ENCODE measurements at regions not wholly inside any gene's neighbourhood (a gene's known extent, or its start where the extent isn't known, plus 50 kb on each side); places are given as distances from the start of the nearest gene placed in this dataset.
A peak's percentile ranks its signal among the peaks of the same experiment; 100 is the strongest.
"Not testable (repeated sequence)": the region's sequence is repeated elsewhere in the genome, so short reads cannot be mapped to it uniquely, and the experiment has no call there.

DNA sequence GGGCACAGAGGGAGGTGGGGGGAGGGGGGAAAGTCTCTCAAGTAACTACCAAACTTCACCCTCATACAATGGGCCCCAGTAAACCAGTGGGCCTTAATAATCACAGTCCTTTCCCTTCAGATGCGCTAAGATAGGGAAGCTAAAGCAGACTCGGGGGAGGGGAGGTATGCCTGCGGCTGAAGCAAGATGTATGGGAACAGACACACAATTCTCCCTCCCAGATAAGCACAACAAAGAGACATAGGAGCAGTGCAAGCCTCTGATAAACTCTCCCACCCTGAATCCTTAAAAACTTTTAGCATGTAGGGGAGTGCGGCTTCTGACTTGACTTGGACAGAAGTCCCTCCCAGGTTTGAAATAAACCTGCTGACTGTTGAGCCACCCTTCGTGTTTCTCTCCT is 54.7 kb downstream of the PROP1 start:
- H3K4me3 ChIP-seq (ENCODE audit: low read depth, low read length); H3K4me1 ChIP-seq (ENCODE audit: control insufficient read depth, insufficient read depth, low read length); H3K9me3 ChIP-seq (ENCODE audit: control insufficient read depth, insufficient read depth, low read depth, low read length); CTCF ChIA-PET; H3K27ac ChIP-seq (ENCODE audit: extremely low read depth, low read depth, low read length); POLR2A ChIA-PET; H3K36me3 ChIP-seq (ENCODE audit: control insufficient read depth in 2 of 2, insufficient read depth in 1 of 2, low read length in 2 of 2): not testable (repeated sequence)

DNA sequence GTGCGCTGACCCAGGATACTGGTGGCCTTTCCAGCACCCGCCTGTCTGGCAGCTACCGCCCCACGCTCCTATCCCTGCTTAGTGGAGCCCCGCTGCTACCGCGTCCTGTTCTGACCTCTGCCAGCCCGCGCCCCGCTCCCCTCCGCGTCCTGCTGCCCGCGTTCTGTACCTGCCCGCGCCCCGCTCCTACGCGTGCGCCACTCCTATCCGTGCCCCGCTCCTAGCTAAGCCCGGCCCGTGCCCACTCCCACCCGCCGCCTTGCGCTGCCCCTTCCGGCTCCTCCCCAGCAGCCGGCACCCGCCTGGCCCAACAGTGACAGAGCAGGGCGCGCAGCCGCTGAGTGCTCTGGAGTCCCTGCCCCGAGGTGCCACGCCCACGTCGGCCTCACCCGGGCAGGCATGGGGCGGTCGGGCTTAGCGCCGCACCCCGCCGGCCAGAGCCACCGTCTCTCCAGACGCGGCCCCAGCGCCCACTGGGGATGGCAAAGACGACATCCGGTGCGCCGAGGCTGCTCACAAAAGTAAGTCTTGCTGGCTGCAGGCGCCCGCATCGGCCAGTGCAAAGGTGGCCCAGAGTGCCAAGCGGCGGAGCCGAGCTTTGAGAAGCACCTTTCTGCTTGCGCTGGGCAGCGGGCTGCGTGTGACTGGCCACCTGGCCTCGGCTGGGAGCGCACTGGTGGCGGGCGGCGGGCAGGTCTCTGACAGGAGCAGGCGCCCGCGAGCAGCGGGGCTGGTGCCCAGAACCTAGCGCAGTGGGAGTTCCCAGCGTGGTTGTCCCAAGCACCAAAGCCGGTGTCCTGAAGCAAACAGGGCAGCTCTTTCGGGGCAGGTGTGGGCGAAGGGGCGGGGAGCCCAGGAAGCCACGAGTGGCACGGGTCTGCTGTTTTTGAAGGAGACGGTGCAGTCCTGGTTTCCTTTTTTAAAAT is 56.5 kb downstream of the PROP1 start:
- H3K27ac ChIP-seq (ENCODE audit: extremely low read depth, low read depth, low read length); CTCF ChIA-PET; H3K9me3 ChIP-seq (ENCODE audit: control insufficient read depth, insufficient read depth, low read depth, low read length); H3K36me3 ChIP-seq (ENCODE audit: control insufficient read depth in 2 of 2, insufficient read depth in 1 of 2, low read length in 2 of 2); POLR2A ChIA-PET; H3K4me1 ChIP-seq (ENCODE audit: control insufficient read depth, insufficient read depth, low read length): not testable (repeated sequence)
- peak overlapping the region; percentile 36 for H3K4me3 ChIP-seq (ENCODE audit: low read depth, low read length)
- TF ChIP-seq, protein P1, sequence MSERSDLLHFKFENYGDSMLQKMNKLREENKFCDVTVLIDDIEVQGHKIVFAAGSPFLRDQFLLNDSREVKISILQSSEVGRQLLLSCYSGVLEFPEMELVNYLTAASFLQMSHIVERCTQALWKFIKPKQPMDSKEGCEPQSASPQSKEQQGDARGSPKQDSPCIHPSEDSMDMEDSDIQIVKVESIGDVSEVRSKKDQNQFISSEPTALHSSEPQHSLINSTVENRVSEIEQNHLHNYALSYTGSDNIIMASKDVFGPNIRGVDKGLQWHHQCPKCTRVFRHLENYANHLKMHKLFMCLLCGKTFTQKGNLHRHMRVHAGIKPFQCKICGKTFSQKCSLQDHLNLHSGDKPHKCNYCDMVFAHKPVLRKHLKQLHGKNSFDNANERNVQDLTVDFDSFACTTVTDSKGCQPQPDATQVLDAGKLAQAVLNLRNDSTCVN (tag by site-specific recombination; optimal IDR thresholded peaks at IDR 0.05) = peak; percentile 57
- TF ChIP-seq KLF9 (tag by site-specific recombination; IDR thresholded peaks at IDR 0.05; ENCODE audit: low read depth) (0 out of 2 replicates have a peak, but pooled peaks have one; percentile 25), EGR2 (tag by site-specific recombination; IDR thresholded peaks at IDR 0.05; ENCODE audit: low read depth) (peak; percentile 35; the same call in 1 of the 2 replicates)

DNA sequence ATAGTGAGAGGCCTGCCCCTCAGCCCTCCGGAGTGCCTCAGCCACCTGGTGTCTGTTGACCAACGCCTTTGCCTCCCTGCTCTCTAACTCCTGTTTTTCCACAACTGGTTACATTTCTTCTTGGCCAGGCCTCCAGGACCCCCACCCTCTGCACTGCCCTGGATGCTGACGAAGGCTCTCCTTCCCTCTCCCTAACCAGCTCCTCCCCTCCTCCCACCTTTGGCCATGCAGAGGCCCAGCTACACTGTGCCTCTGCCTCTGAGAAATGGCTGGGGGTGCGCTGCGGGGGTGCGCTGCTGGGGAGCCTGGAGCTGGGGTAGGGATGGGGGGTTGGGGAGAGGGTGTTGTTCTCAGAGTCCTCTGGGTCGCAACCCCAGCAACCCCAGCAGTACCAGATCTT is 57.3 kb downstream of the PROP1 start:
- POLR2A ChIA-PET = interaction anchor here (1.1 kb wide), 1 partner anchor 1738 kb away, joined by 3 read pairs; no protein-coding TSS in a partner anchor
- H3K27ac ChIP-seq (ENCODE audit: extremely low read depth, low read depth, low read length); CTCF ChIA-PET; H3K9me3 ChIP-seq (ENCODE audit: control insufficient read depth, insufficient read depth, low read depth, low read length); H3K4me3 ChIP-seq (ENCODE audit: low read depth, low read length); H3K4me1 ChIP-seq (ENCODE audit: control insufficient read depth, insufficient read depth, low read length); H3K36me3 ChIP-seq (ENCODE audit: control insufficient read depth in 2 of 2, insufficient read depth in 1 of 2, low read length in 2 of 2): not testable (repeated sequence)

DNA sequence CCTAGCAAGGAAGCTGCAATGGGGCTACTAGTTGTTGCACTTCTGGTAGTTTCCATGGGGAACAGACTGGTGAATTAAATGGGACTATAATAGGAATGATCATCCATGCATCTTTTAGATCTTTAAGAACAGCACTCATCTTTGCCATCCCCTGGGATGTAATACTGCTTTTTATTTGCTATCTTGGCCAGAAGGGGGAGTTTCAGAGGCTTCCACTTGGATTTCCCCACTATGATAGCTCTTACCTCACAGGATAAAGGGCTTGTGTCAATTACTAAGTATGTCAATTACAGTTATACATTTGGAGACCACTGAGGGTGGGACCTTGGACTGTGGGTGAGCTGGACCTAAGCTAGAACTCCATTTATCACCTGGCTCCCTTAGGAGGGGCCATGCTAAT is 61.8 kb downstream of the PROP1 start:
- H3K9me3 ChIP-seq (ENCODE audit: control insufficient read depth, insufficient read depth, low read depth, low read length); H3K36me3 ChIP-seq (ENCODE audit: control insufficient read depth in 2 of 2, insufficient read depth in 1 of 2, low read length in 2 of 2); H3K4me3 ChIP-seq (ENCODE audit: low read depth, low read length); H3K4me1 ChIP-seq (ENCODE audit: control insufficient read depth, insufficient read depth, low read length); H3K27ac ChIP-seq (ENCODE audit: extremely low read depth, low read depth, low read length); POLR2A ChIA-PET: not testable (repeated sequence)
- CTCF ChIA-PET = interaction anchor here (0.9 kb wide), 1 partner anchor 124 kb away, joined by 3 read pairs; no protein-coding TSS in a partner anchor

DNA sequence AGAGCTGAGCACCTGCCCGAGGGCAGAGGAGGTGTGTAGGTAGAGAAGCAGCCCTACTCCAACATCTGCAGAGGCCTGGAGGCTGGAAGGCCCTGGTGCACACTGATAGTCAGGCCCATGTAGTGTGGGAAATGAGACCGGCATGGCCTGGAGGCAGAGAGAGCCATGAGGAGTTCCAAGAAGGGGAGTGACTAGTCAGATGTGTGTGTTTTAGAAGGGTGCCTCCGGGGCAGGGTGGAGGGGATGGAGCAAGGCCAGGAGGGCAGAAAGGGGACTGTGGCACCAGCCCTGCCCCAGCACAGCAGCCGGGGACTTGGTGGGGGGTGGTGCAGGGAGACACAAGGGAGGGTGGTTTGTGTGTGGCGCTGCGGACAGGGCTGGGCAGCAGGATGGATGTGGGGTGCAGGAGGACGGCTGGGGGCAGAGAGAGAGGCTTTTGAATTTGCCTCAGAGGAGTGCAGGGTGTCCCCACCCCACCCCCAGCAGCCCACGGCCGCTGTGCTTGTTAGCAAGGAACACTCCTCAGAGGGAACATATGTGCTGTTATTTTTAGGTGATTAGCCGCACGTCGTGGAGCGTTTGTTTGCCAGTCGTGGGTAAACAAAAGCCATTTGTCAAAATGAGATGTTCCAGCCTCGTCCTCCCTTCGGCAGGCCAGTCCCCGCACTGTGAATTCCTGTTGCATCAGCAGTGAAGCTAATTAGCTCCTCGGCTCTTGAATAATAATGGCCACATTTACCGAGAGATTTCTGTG is 65.6 kb downstream of the PROP1 start:
- H3K4me1 ChIP-seq (ENCODE audit: control insufficient read depth, insufficient read depth, low read length); CTCF ChIA-PET; H3K4me3 ChIP-seq (ENCODE audit: low read depth, low read length); H3K9me3 ChIP-seq (ENCODE audit: control insufficient read depth, insufficient read depth, low read depth, low read length); H3K27ac ChIP-seq (ENCODE audit: extremely low read depth, low read depth, low read length); POLR2A ChIA-PET; H3K36me3 ChIP-seq (ENCODE audit: control insufficient read depth in 2 of 2, insufficient read depth in 1 of 2, low read length in 2 of 2): not testable (repeated sequence)

DNA sequence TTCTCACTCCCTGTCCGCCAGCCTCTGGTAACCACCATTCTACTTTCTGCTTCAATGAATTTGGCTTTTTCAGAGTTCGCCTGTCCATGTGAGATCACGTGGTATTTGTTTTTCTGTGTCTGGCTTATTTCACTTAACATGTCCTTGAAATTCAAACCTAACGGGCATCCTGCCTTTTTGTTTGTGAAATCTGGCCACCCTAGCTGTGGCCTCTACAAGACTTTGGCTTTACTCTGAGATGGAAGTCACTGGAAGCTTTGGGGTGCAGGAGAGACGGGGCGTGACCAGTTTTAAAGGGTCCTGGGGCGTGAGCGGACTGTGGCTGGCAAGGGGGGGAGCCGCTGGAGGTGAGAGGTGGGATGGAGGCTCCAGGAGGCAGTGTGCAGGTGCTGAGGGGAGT is 66.4 kb downstream of the PROP1 start:
- H3K4me3 ChIP-seq (ENCODE audit: low read depth, low read length); CTCF ChIA-PET; H3K36me3 ChIP-seq (ENCODE audit: control insufficient read depth in 2 of 2, insufficient read depth in 1 of 2, low read length in 2 of 2); H3K9me3 ChIP-seq (ENCODE audit: control insufficient read depth, insufficient read depth, low read depth, low read length); H3K4me1 ChIP-seq (ENCODE audit: control insufficient read depth, insufficient read depth, low read length); POLR2A ChIA-PET; H3K27ac ChIP-seq (ENCODE audit: extremely low read depth, low read depth, low read length): not testable (repeated sequence)

DNA sequence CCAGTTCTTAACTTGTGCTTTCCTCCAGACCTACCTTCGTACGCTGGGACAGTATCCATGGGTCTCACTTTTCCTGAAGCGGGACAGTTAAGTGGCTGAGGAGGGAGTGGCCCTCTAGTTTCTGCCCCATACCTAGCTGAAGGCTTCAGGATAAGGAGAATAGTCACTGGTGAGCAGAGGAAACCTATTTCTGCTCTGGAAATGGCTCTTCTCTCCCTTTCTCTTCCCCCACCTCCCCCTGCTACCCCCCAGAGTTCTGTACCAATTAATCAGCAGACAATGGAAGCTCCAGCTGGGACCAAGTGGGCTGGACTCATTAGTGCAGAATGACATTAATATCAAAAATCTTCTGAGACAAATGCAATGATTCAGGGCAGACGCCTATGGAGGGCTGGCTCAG is 68.5 kb downstream of the PROP1 start:
- H3K9me3 ChIP-seq (ENCODE audit: control insufficient read depth, insufficient read depth, low read depth, low read length); H3K27ac ChIP-seq (ENCODE audit: extremely low read depth, low read depth, low read length); CTCF ChIA-PET; H3K36me3 ChIP-seq (ENCODE audit: control insufficient read depth in 2 of 2, insufficient read depth in 1 of 2, low read length in 2 of 2); H3K4me3 ChIP-seq (ENCODE audit: low read depth, low read length); POLR2A ChIA-PET; H3K4me1 ChIP-seq (ENCODE audit: control insufficient read depth, insufficient read depth, low read length): not testable (repeated sequence)

DNA sequence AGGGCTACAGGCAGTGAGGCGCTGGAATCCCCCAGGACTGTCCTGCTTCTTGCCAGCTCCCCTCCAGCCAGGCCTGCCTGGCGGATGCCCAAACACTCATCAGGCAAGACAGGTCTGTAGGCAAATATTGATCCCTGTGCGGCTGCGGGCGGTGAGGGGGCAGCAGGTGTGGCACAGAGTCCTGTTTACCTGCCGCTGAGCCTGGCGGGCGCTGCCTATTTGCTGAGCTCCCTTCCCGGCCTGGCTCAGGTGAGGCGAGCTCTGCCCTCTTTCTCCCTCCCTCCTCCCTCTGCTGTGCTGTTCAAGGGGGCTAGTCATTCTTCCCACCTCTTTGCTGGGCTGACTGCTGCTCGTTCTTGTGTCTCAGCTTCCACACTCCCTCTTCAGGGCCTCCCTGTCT is 71.5 kb downstream of the PROP1 start:
- H3K36me3 ChIP-seq (ENCODE audit: control insufficient read depth in 2 of 2, insufficient read depth in 1 of 2, low read length in 2 of 2); H3K4me1 ChIP-seq (ENCODE audit: control insufficient read depth, insufficient read depth, low read length); POLR2A ChIA-PET; H3K27ac ChIP-seq (ENCODE audit: extremely low read depth, low read depth, low read length); CTCF ChIA-PET; H3K4me3 ChIP-seq (ENCODE audit: low read depth, low read length); H3K9me3 ChIP-seq (ENCODE audit: control insufficient read depth, insufficient read depth, low read depth, low read length): not testable (repeated sequence)

DNA sequence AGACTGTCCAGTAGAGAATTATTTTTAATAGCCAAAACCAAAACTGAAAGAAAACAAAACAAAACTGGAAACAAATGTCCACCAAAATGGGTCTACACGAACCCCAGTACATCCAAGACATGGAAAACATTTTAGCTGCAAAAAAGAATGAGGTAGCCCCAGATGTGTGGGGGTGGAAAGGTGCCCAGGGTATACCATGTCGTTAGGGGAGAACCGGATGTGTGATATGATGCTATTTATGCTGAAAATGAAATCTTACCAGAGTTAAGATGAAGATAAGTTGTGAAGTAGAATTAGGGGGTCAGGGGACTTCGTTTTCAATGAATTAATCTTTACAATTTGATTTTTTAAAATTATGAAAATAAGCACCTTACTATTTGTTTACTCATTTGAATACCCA is 72.2 kb downstream of the PROP1 start:
- POLR2A ChIA-PET; CTCF ChIA-PET; H3K36me3 ChIP-seq (ENCODE audit: control insufficient read depth in 2 of 2, insufficient read depth in 1 of 2, low read length in 2 of 2); H3K4me3 ChIP-seq (ENCODE audit: low read depth, low read length); H3K27ac ChIP-seq (ENCODE audit: extremely low read depth, low read depth, low read length); H3K4me1 ChIP-seq (ENCODE audit: control insufficient read depth, insufficient read depth, low read length); H3K9me3 ChIP-seq (ENCODE audit: control insufficient read depth, insufficient read depth, low read depth, low read length): not testable (repeated sequence)

DNA sequence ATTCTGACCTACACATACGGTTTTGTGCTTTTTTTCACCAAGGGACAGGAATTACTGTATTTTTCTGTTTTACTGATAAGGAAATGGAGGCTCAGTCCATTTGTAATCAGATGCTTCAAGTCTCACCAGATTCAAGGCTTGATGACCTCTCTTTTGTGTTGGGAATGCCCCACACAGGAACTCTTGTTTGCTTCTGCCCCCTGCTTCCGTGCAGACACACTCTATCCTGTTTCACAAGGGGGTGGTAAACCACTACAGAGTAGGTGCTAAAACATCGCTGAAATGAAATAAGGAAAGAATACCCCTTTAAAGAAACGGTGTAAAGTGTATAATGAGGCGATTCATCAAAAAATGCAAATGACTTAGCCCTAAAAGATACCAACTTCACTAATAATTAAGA is 72.9 kb downstream of the PROP1 start:
- H3K27ac ChIP-seq (ENCODE audit: extremely low read depth, low read depth, low read length); H3K9me3 ChIP-seq (ENCODE audit: control insufficient read depth, insufficient read depth, low read depth, low read length); POLR2A ChIA-PET; H3K36me3 ChIP-seq (ENCODE audit: control insufficient read depth in 2 of 2, insufficient read depth in 1 of 2, low read length in 2 of 2); H3K4me3 ChIP-seq (ENCODE audit: low read depth, low read length); H3K4me1 ChIP-seq (ENCODE audit: control insufficient read depth, insufficient read depth, low read length); CTCF ChIA-PET: not testable (repeated sequence)
